Suprapubic skin (tissue), 3 donors: ENCODE measurements at regions not wholly inside any gene's neighbourhood (a gene's known extent, or its start where the extent isn't known, plus 50 kb on each side); places are given as distances from the start of the nearest gene placed in this dataset.

ENCODE experiments used
- CTCF ChIP-seq, 2 donors: fragments of 200-600 bp in 1 of 2; fragments of 450-650 bp in 1 of 2; sonication (generic) in 1 of 2; IDR thresholded peaks; one replicate each; pipeline ENCODE4 v1.5.1; 2016 to 2019; ENCODE audit warnings: antibody characterized with exemption in 2 of 2, mild to moderate bottlenecking in 1 of 2, moderate library complexity in 1 of 2
- EP300 ChIP-seq: sonication (generic); formaldehyde crosslinking; IDR thresholded peaks from one replicate; pipeline ENCODE4 v1.6.1; 2017; ENCODE audit warnings: antibody characterized with exemption

- TF ChIP-seq CTCF (IDR thresholded peaks at IDR 0.05) (no peak), EP300 (no peak)
These were observed 296.0 kb upstream of the LMO3 start for GRCh38 chr12:16901946-16902345.
